ENCODE measurements at regions not wholly inside any gene's neighbourhood (a gene's known extent, or its start where the extent isn't known, plus 50 kb on each side); places are given as distances from the start of the nearest gene placed in this dataset.

GRCh38 chr4:28334249-28334648 lies 1473.6 kb downstream of the STIM2 start:
- Histone ChIP-seq H3K4me3 (ENCODE audit: low read length) (no peak overlapping the region), H3K4me1 (ENCODE audit: control insufficient read depth, insufficient read depth, low read length) (no peaks in the 10 kb centered on the region), H3K36me3 (ENCODE audit: control insufficient read depth, insufficient read depth, low read length) (no peaks in the 10 kb centered on the region), H3K27ac (ENCODE audit: low read length) (no peak overlapping the region), H3K27me3 (ENCODE audit: control insufficient read depth, insufficient read depth, low read length) (no peaks in the 10 kb centered on the region), H3K9me3 (ENCODE audit: control insufficient read depth, insufficient read depth, low read length) (no peaks in the 10 kb centered on the region)
- no peak for DNase-seq (ENCODE audit: low read depth, low spot score)
- no CpG with 5 or more reads among the region's 3 CpGs for WGBS (ENCODE audit: insufficient coverage, insufficient read length)

- H3K27me3 ChIP-seq (ENCODE audit: control insufficient read depth, insufficient read depth, low read length), result no peaks in the 10 kb centered on the region
- no peak overlapping the region for H3K27ac ChIP-seq (ENCODE audit: low read length)
- no peak overlapping the region for H3K4me3 ChIP-seq (ENCODE audit: low read length)
- H3K36me3 ChIP-seq (ENCODE audit: control insufficient read depth, insufficient read depth, low read length), result no peaks in the 10 kb centered on the region
- WGBS (ENCODE audit: insufficient coverage, insufficient read length), result no CpG with 5 or more reads among the region's 2 CpGs
- H3K4me1 ChIP-seq (ENCODE audit: control insufficient read depth, insufficient read depth, low read length), result no peaks in the 10 kb centered on the region
- H3K9me3 ChIP-seq (ENCODE audit: control insufficient read depth, insufficient read depth, low read length), result no peaks in the 10 kb centered on the region
- no peak for DNase-seq (ENCODE audit: low read depth, low spot score)
These were observed 1481.1 kb downstream of the STIM2 start for GRCh38 chr4:28341784-28342183.

- H3K27ac ChIP-seq (ENCODE audit: low read length), result no peak overlapping the region
- no peaks in the 10 kb centered on the region for H3K36me3 ChIP-seq (ENCODE audit: control insufficient read depth, insufficient read depth, low read length)
- no peak for DNase-seq (ENCODE audit: low read depth, low spot score)
- H3K27me3 ChIP-seq (ENCODE audit: control insufficient read depth, insufficient read depth, low read length), result no peaks in the 10 kb centered on the region
- H3K4me3 ChIP-seq (ENCODE audit: low read length), result no peak overlapping the region
- no peaks in the 10 kb centered on the region for H3K9me3 ChIP-seq (ENCODE audit: control insufficient read depth, insufficient read depth, low read length)
- H3K4me1 ChIP-seq (ENCODE audit: control insufficient read depth, insufficient read depth, low read length), result no peaks in the 10 kb centered on the region
These were observed 1489.8 kb downstream of the STIM2 start for GRCh38 chr4:28350485-28350884.

- no CpG with 5 or more reads among the region's 1 CpG for WGBS (ENCODE audit: insufficient coverage, insufficient read length)
- no peaks in the 10 kb centered on the region for H3K27me3 ChIP-seq (ENCODE audit: control insufficient read depth, insufficient read depth, low read length)
- DNase-seq (ENCODE audit: low read depth, low spot score), result no peak
- no peaks in the 10 kb centered on the region for H3K36me3 ChIP-seq (ENCODE audit: control insufficient read depth, insufficient read depth, low read length)
- no peaks in the 10 kb centered on the region for H3K9me3 ChIP-seq (ENCODE audit: control insufficient read depth, insufficient read depth, low read length)
- H3K27ac ChIP-seq (ENCODE audit: low read length), result no peak overlapping the region
- no peak overlapping the region for H3K4me3 ChIP-seq (ENCODE audit: low read length)
- H3K4me1 ChIP-seq (ENCODE audit: control insufficient read depth, insufficient read depth, low read length), result no peaks in the 10 kb centered on the region
These were observed 1490.5 kb downstream of the STIM2 start for GRCh38 chr4:28351102-28351501.

GRCh38 chr4:28351826-28352225 lies 1491.2 kb downstream of the STIM2 start:
- Histone ChIP-seq H3K9me3 (ENCODE audit: control insufficient read depth, insufficient read depth, low read length) (no peaks in the 10 kb centered on the region), H3K36me3 (ENCODE audit: control insufficient read depth, insufficient read depth, low read length) (no peaks in the 10 kb centered on the region), H3K27me3 (ENCODE audit: control insufficient read depth, insufficient read depth, low read length) (no peaks in the 10 kb centered on the region), H3K27ac (ENCODE audit: low read length) (no peak overlapping the region), H3K4me1 (ENCODE audit: control insufficient read depth, insufficient read depth, low read length) (no peaks in the 10 kb centered on the region), H3K4me3 (ENCODE audit: low read length) (no peak overlapping the region)
- no peak for DNase-seq (ENCODE audit: low read depth, low spot score)
- no CpG with 5 or more reads among the region's 4 CpGs for WGBS (ENCODE audit: insufficient coverage, insufficient read length)

- no peaks in the 10 kb centered on the region for H3K4me1 ChIP-seq (ENCODE audit: control insufficient read depth, insufficient read depth, low read length)
- WGBS (ENCODE audit: insufficient coverage, insufficient read length), result no CpG with 5 or more reads among the region's 1 CpG
- DNase-seq (ENCODE audit: low read depth, low spot score), result no peak
- H3K4me3 ChIP-seq (ENCODE audit: low read length), result no peak overlapping the region
- no peaks in the 10 kb centered on the region for H3K27me3 ChIP-seq (ENCODE audit: control insufficient read depth, insufficient read depth, low read length)
- no peak overlapping the region for H3K27ac ChIP-seq (ENCODE audit: low read length)
- H3K9me3 ChIP-seq (ENCODE audit: control insufficient read depth, insufficient read depth, low read length), result no peaks in the 10 kb centered on the region
- no peaks in the 10 kb centered on the region for H3K36me3 ChIP-seq (ENCODE audit: control insufficient read depth, insufficient read depth, low read length)
These were observed 1494.4 kb downstream of the STIM2 start for GRCh38 chr4:28354880-28355656.

GRCh38 chr4:28357990-28358389 lies 1497.3 kb downstream of the STIM2 start:
- H3K27ac ChIP-seq (ENCODE audit: low read length), result no peak overlapping the region
- H3K36me3 ChIP-seq (ENCODE audit: control insufficient read depth, insufficient read depth, low read length), result no peaks in the 10 kb centered on the region
- H3K4me3 ChIP-seq (ENCODE audit: low read length), result no peak overlapping the region
- no peaks in the 10 kb centered on the region for H3K27me3 ChIP-seq (ENCODE audit: control insufficient read depth, insufficient read depth, low read length)
- WGBS (ENCODE audit: insufficient coverage, insufficient read length), result no CpG with 5 or more reads among the region's 4 CpGs
- no peaks in the 10 kb centered on the region for H3K9me3 ChIP-seq (ENCODE audit: control insufficient read depth, insufficient read depth, low read length)
- H3K4me1 ChIP-seq (ENCODE audit: control insufficient read depth, insufficient read depth, low read length), result no peaks in the 10 kb centered on the region
- DNase-seq (ENCODE audit: low read depth, low spot score), result peak; percentile 29

GRCh38 chr4:28358606-28359005 lies 1498.0 kb downstream of the STIM2 start:
- Histone ChIP-seq H3K4me1 (ENCODE audit: control insufficient read depth, insufficient read depth, low read length) (no peaks in the 10 kb centered on the region), H3K36me3 (ENCODE audit: control insufficient read depth, insufficient read depth, low read length) (no peaks in the 10 kb centered on the region), H3K27ac (ENCODE audit: low read length) (no peak overlapping the region), H3K27me3 (ENCODE audit: control insufficient read depth, insufficient read depth, low read length) (no peaks in the 10 kb centered on the region), H3K4me3 (ENCODE audit: low read length) (no peak overlapping the region), H3K9me3 (ENCODE audit: control insufficient read depth, insufficient read depth, low read length) (no peaks in the 10 kb centered on the region)
- no CpG with 5 or more reads among the region's 2 CpGs for WGBS (ENCODE audit: insufficient coverage, insufficient read length)
- DNase-seq (ENCODE audit: low read depth, low spot score), result no peak

GRCh38 chr4:28360681-28361080 lies 1500.0 kb downstream of the STIM2 start:
- no peak for DNase-seq (ENCODE audit: low read depth, low spot score)
- WGBS (ENCODE audit: insufficient coverage, insufficient read length), result no CpG with 5 or more reads among the region's 2 CpGs
- Histone ChIP-seq H3K27me3 (ENCODE audit: control insufficient read depth, insufficient read depth, low read length) (no peaks in the 10 kb centered on the region), H3K9me3 (ENCODE audit: control insufficient read depth, insufficient read depth, low read length) (no peaks in the 10 kb centered on the region), H3K36me3 (ENCODE audit: control insufficient read depth, insufficient read depth, low read length) (no peaks in the 10 kb centered on the region), H3K27ac (ENCODE audit: low read length) (no peak overlapping the region), H3K4me1 (ENCODE audit: control insufficient read depth, insufficient read depth, low read length) (no peaks in the 10 kb centered on the region), H3K4me3 (ENCODE audit: low read length) (no peak overlapping the region)

- no peak for DNase-seq (ENCODE audit: low read depth, low spot score)
- no peaks in the 10 kb centered on the region for H3K36me3 ChIP-seq (ENCODE audit: control insufficient read depth, insufficient read depth, low read length)
- no peaks in the 10 kb centered on the region for H3K27me3 ChIP-seq (ENCODE audit: control insufficient read depth, insufficient read depth, low read length)
- WGBS (ENCODE audit: insufficient coverage, insufficient read length), result no CpG with 5 or more reads among the region's 4 CpGs
- H3K4me1 ChIP-seq (ENCODE audit: control insufficient read depth, insufficient read depth, low read length), result no peaks in the 10 kb centered on the region
- H3K27ac ChIP-seq (ENCODE audit: low read length), result no peak overlapping the region
- no peak overlapping the region for H3K4me3 ChIP-seq (ENCODE audit: low read length)
- no peaks in the 10 kb centered on the region for H3K9me3 ChIP-seq (ENCODE audit: control insufficient read depth, insufficient read depth, low read length)
These were observed 1501.5 kb downstream of the STIM2 start for GRCh38 chr4:28362169-28362568.

GRCh38 chr4:28369499-28369898 lies 1508.9 kb downstream of the STIM2 start:
- Histone ChIP-seq H3K27me3 (ENCODE audit: control insufficient read depth, insufficient read depth, low read length) (no peaks in the 10 kb centered on the region), H3K4me1 (ENCODE audit: control insufficient read depth, insufficient read depth, low read length) (no peaks in the 10 kb centered on the region), H3K27ac (ENCODE audit: low read length) (no peak overlapping the region), H3K4me3 (ENCODE audit: low read length) (no peak overlapping the region), H3K9me3 (ENCODE audit: control insufficient read depth, insufficient read depth, low read length) (no peaks in the 10 kb centered on the region), H3K36me3 (ENCODE audit: control insufficient read depth, insufficient read depth, low read length) (no peaks in the 10 kb centered on the region)
- no peak for DNase-seq (ENCODE audit: low read depth, low spot score)
- WGBS (ENCODE audit: insufficient coverage, insufficient read length), result no CpG with 5 or more reads among the region's 1 CpG
